ENCODE measurements at regions not wholly inside any gene's neighbourhood (a gene's known extent, or its start where the extent isn't known, plus 50 kb on each side); places are given as distances from the start of the nearest gene placed in this dataset.

GRCh38 chr16:13559624-13560023 lies 360.3 kb upstream of the ERCC4 start:
- no peak for TF ChIP-seq CTCF (conservative IDR thresholded peaks at IDR 0.05)
- no peak for TF ChIP-seq ZFX (IDR thresholded peaks at IDR 0.05)
- H3K27ac ChIP-seq = no peak overlapping the region

GRCh38 chr16:13560151-13560550 lies 359.8 kb upstream of the ERCC4 start:
- TF ChIP-seq CTCF (conservative IDR thresholded peaks at IDR 0.05) = no peak
- no peak for TF ChIP-seq ZFX (IDR thresholded peaks at IDR 0.05)
- no peak overlapping the region for H3K27ac ChIP-seq

GRCh38 chr16:13561291-13562070 lies 358.5 kb upstream of the ERCC4 start:
- TF ChIP-seq CTCF (conservative IDR thresholded peaks at IDR 0.05) = no peak
- H3K27ac ChIP-seq = no peak overlapping the region

- no peak overlapping the region for H3K27ac ChIP-seq
- TF ChIP-seq CTCF (conservative IDR thresholded peaks at IDR 0.05) (no peak), ZFX (IDR thresholded peaks at IDR 0.05) (no peak)
Observed at GRCh38 chr16:13568803-13569202, 351.2 kb upstream of the ERCC4 start.

GRCh38 chr16:13569986-13570385 lies 350.0 kb upstream of the ERCC4 start:
- TF ChIP-seq CTCF (conservative IDR thresholded peaks at IDR 0.05) (no peak), ZFX (IDR thresholded peaks at IDR 0.05) (no peak)
- no peak overlapping the region for H3K27ac ChIP-seq

- no peak overlapping the region for H3K27ac ChIP-seq
- TF ChIP-seq ZFX (IDR thresholded peaks at IDR 0.05) (no peak), CTCF (conservative IDR thresholded peaks at IDR 0.05) (no peak)
Observed at GRCh38 chr16:13571036-13571435, 348.9 kb upstream of the ERCC4 start.

- TF ChIP-seq CTCF (conservative IDR thresholded peaks at IDR 0.05) (no peak), ZFX (IDR thresholded peaks at IDR 0.05) (no peak)
- no peak overlapping the region for H3K27ac ChIP-seq
Observed at GRCh38 chr16:13573903-13574302, 346.1 kb upstream of the ERCC4 start.
